IMR-90 (cell line): ENCODE measurements at regions not wholly inside any gene's neighbourhood (a gene's known extent, or its start where the extent isn't known, plus 50 kb on each side); places are given as distances from the start of the nearest gene placed in this dataset.

Experiments used
- ATAC-seq: fragments of 200-7000 bp; cut with Tn5 transposase; 2 replicates; pipeline ENCODE4 v1.9.1; 2020; ENCODE audit warnings: low read depth, mild to moderate bottlenecking, moderate library complexity
- BruUV-seq: library from RNA; stranded (reverse); fragments of 400-500 nt; replicated peaks from 2 replicates; lab custom pipeline; 2021; lab: Mats Ljungman, UMichigan
- CTCF ChIA-PET: fragments of 300-600 bp; formaldehyde crosslinking; extraction: SDS; loops from one replicate; lab custom pipeline; 2021; ENCODE audit warnings: antibody characterized with exemption; lab: Yijun Ruan, JAX
- POLR2A ChIA-PET: fragments of 300-600 bp; sonication (Branson Sonifier 250); formaldehyde crosslinking; loops from one replicate; lab custom pipeline; 2022; ENCODE audit warnings: antibody characterized with exemption; ENCODE audit not compliant: unreplicated experiment; lab: Charles Lee
- DNase-seq: peaks from one replicate; pipeline ENCODE4 v3.0.0; 2013
- H2AFZ ChIP-seq: replicated peaks from 2 replicates; pipeline ENCODE3; 2013; ENCODE audit warnings: low read length, mild to moderate bottlenecking; ENCODE audit not compliant: poor library complexity
- H2AK5ac ChIP-seq: 2 replicates; pipeline ENCODE4 v1.6.1; 2013; ENCODE audit warnings: low read depth, low read length, inconsistent platforms
- H2AK9ac ChIP-seq: replicated peaks from 2 replicates; pipeline ENCODE3; 2013; ENCODE audit warnings: mild to moderate bottlenecking, low read depth, low read length, moderate library complexity; ENCODE audit not compliant: poor library complexity
- H2BK120ac ChIP-seq: 2 replicates; pipeline ENCODE4 v1.6.1; 2013; ENCODE audit warnings: low read depth, low read length, inconsistent platforms
- H2BK15ac ChIP-seq: 3 replicates; pipeline ENCODE4 v1.6.1; 2013; ENCODE audit warnings: low read depth, low read length, inconsistent platforms
- H2BK20ac ChIP-seq: 2 replicates; pipeline ENCODE4 v1.6.1; 2013; ENCODE audit warnings: low read depth, mild to moderate bottlenecking, inconsistent platforms, low read length, moderate library complexity
- H2BK5ac ChIP-seq: 2 replicates; pipeline ENCODE4 v1.6.1; 2013; ENCODE audit warnings: mild to moderate bottlenecking, low read depth, low read length, inconsistent platforms; ENCODE audit not compliant: poor library complexity, severe bottlenecking
- H3K14ac ChIP-seq: replicated peaks from 2 replicates; pipeline ENCODE4 v1.6.1; 2013; ENCODE audit warnings: low read depth, low read length, inconsistent platforms
- H3K18ac ChIP-seq: 2 replicates; pipeline ENCODE4 v1.6.1; 2013; ENCODE audit warnings: low read depth, low read length, control low read depth
- H3K23ac ChIP-seq: 2 replicates; pipeline ENCODE4 v1.6.1; 2013; ENCODE audit warnings: low read depth, low read length, inconsistent platforms
- H3K27ac ChIP-seq: 2 replicates; pipeline ENCODE4 v1.5.1; 2013; ENCODE audit warnings: mild to moderate bottlenecking, control low read depth, low read length; ENCODE audit not compliant: insufficient read depth
- H3K27me3 ChIP-seq: 2 replicates; pipeline ENCODE4 v1.6.1; 2013; ENCODE audit warnings: low read length; ENCODE audit not compliant: control insufficient read depth, insufficient read depth
- H3K36me3 ChIP-seq: 2 replicates; pipeline ENCODE4 v1.6.1; 2013; ENCODE audit warnings: low read length, mixed read lengths; ENCODE audit not compliant: control insufficient read depth, insufficient read depth
- H3K4ac ChIP-seq: 2 replicates; pipeline ENCODE4 v1.6.1; 2013; ENCODE audit warnings: low read depth, low read length, inconsistent platforms
- H3K4me1 ChIP-seq: 2 replicates; pipeline ENCODE4 v1.6.1; 2013; ENCODE audit warnings: low read length, mixed read lengths; ENCODE audit not compliant: control insufficient read depth, insufficient read depth
- H3K4me2 ChIP-seq: 2 replicates; pipeline ENCODE4 v1.6.1; 2013; ENCODE audit warnings: low read depth, mild to moderate bottlenecking, control low read depth, low read length, moderate library complexity
- H3K4me3 ChIP-seq: 2 replicates; pipeline ENCODE4 v1.5.1; 2013; ENCODE audit warnings: low read depth, mild to moderate bottlenecking, control low read depth, low read length, moderate library complexity; ENCODE audit not compliant: insufficient read depth
- H3K56ac ChIP-seq: 2 replicates; pipeline ENCODE4 v1.6.1; 2013; ENCODE audit warnings: low read length, inconsistent platforms; ENCODE audit not compliant: insufficient read depth; ENCODE audit errors: extremely low read depth
- H3K79me1 ChIP-seq, 2 experiments: 2 replicates each; pipeline ENCODE4 v1.6.1; 2013; ENCODE audit warnings: low read length in 2 of 2, inconsistent platforms in 1 of 2, low read depth in 1 of 2
- H3K9ac ChIP-seq: 2 replicates; pipeline ENCODE4 v1.6.1; 2013; ENCODE audit warnings: low read depth, low read length, control low read depth
- H3K9me1 ChIP-seq: 2 replicates; pipeline ENCODE4 v1.6.1; 2013; ENCODE audit warnings: low read length, inconsistent platforms; ENCODE audit not compliant: insufficient read depth
- H3K9me3 ChIP-seq: 2 replicates; pipeline ENCODE4 v1.6.1; 2013; ENCODE audit warnings: low read length; ENCODE audit not compliant: control insufficient read depth, insufficient read depth
- H4K20me1 ChIP-seq: 2 replicates; pipeline ENCODE4 v1.6.1; 2013; ENCODE audit warnings: low read length, inconsistent platforms; ENCODE audit not compliant: insufficient read depth
- H4K5ac ChIP-seq: 2 replicates; pipeline ENCODE4 v1.6.1; 2013; ENCODE audit warnings: mild to moderate bottlenecking, low read depth, low read length, control low read depth
- H4K8ac ChIP-seq, 2 experiments: 2 replicates each; pipeline ENCODE4 v1.6.1; 2013; ENCODE audit warnings: low read depth in 2 of 2, low read length in 2 of 2, control low read depth in 1 of 2, inconsistent platforms in 1 of 2
- H4K91ac ChIP-seq: 2 replicates; pipeline ENCODE4 v1.6.1; 2013; ENCODE audit warnings: low read depth, low read length, inconsistent platforms; ENCODE audit not compliant: insufficient read depth
- CEBPB ChIP-seq: IDR thresholded peaks from 2 replicates; pipeline ENCODE4 v1.6.1; 2012; ENCODE audit warnings: low read depth, low read length, improper control_type of control experiment
- CHD1 ChIP-seq: IDR thresholded peaks from 2 replicates; pipeline ENCODE4 v1.6.1; 2012; ENCODE audit warnings: low read depth, low read length, improper control_type of control experiment
- POLR2A ChIP-seq: IDR thresholded peaks from 2 replicates; pipeline ENCODE4 v1.6.1; 2012; ENCODE audit warnings: mild to moderate bottlenecking, low read depth, low read length
- RCOR1 ChIP-seq: IDR thresholded peaks from 2 replicates; pipeline ENCODE4 v1.6.1; 2012; ENCODE audit warnings: mild to moderate bottlenecking, low read length, improper control_type of control experiment; ENCODE audit not compliant: insufficient replicate concordance
- RFX5 ChIP-seq: IDR thresholded peaks from 2 replicates; pipeline ENCODE4 v1.8.0; 2012; ENCODE audit warnings: low read depth, mild to moderate bottlenecking, low read length, moderate library complexity
- WGBS, 2 experiments: methylation state at CpG; one replicate each; pipeline versions ENCODE4 v1.1.5 to v1.1.7; 2013; ENCODE audit warnings: missing lambda C conversion rate in 2 of 2; ENCODE audit not compliant: insufficient read length in 1 of 2; ENCODE audit errors: extremely low coverage in 2 of 2; 5-methylcytosine and 5-hydroxymethylcytosine counted together
- dilution Hi-C: fragments of 300-500 bp; cut with HindIII; formaldehyde crosslinking; loops from one replicate; pipeline ENCODE4 v1.14.3; 2018; ENCODE audit warnings: low sequenced_read_pairs; ENCODE audit not compliant: unreplicated experiment
- in situ Hi-C: fragments of 300-500 bp; cut with MboI; formaldehyde crosslinking; loops from 3 replicates; pipeline ENCODE4 v1.14.3; 2019; ENCODE audit warnings: low sequenced_read_pairs, inconsistent platforms, mixed read lengths
- intact Hi-C: fragments of 100-400 bp; cut with micrococcal nuclease; formaldehyde crosslinking; loops from 2 replicates; pipeline ENCODE4 v1.10.0; 2022
- TF ChIP-seq, protein P1 (sequence below): conservative IDR thresholded peaks from 2 replicates; pipeline ENCODE4 v1.5.1; 2012; ENCODE audit warnings: mild to moderate bottlenecking, low read depth, low read length, improper control_type of control experiment
- TF ChIP-seq, protein P2 (sequence below): fragments of 150-350 bp; IDR thresholded peaks from 2 replicates; pipeline ENCODE4 v1.6.1; 2017; ENCODE audit warnings: mild to moderate bottlenecking, antibody characterized with exemption, low read length, low read depth

- Histone ChIP-seq H3K79me1 (no peaks in the 10 kb centered on the region), H3K14ac (no peak overlapping the region), H3K4me1 (peaks cover 2% of the 10 kb centered on the region), H2BK120ac (peak overlapping the region; percentile 82), H2BK20ac (peak overlapping the region; percentile 72), H4K8ac (peak overlapping the region in 1 of 2 experiments; percentile 29; a peak in 1 of 4 replicates), H3K18ac (no peak overlapping the region; the same call in 1 of the 2 replicates), H4K91ac (peak overlapping the region; percentile 52), H3K9me1 (0 out of 2 replicates have a peak, but pooled peaks cover 2% of the 10 kb centered on the region), H3K27ac (no peak overlapping the region), H2AK9ac (no peak overlapping the region), H3K9me3 (peaks cover 10% of the 10 kb centered on the region), H4K5ac (no peak overlapping the region), H3K56ac (no peak overlapping the region; the same call in 1 of the 2 replicates), H4K20me1 (no peaks in the 10 kb centered on the region), H3K23ac (no peak overlapping the region), H3K4ac (peak overlapping the region; percentile 50; the same call in 1 of the 2 replicates), H2AK5ac (peak overlapping the region; percentile 39; the same call in 1 of the 2 replicates), H2BK5ac (no peak overlapping the region), H2AFZ (peak overlapping the region; percentile 62), H3K9ac (no peak overlapping the region), H3K4me2 (no peak overlapping the region), H3K4me3 (no peak overlapping the region), H2BK15ac (peak overlapping the region; percentile 55; the same call in 2 of the 3 replicates), H3K27me3 (no peaks in the 10 kb centered on the region), H3K36me3 (no peaks in the 10 kb centered on the region)
- intact Hi-C loops: loop anchor here (5.0 kb wide), 1 partner anchor 1296 kb away; no protein-coding TSS in a partner anchor
- BruUV-seq: no TSS peak
- 100% methylated on average over 1 of the region's 1 CpG; no CpG with 5 or more reads in 1 of the 2 experiments for WGBS, 2 experiments
- no peak for ATAC-seq
- TF ChIP-seq, protein P1, sequence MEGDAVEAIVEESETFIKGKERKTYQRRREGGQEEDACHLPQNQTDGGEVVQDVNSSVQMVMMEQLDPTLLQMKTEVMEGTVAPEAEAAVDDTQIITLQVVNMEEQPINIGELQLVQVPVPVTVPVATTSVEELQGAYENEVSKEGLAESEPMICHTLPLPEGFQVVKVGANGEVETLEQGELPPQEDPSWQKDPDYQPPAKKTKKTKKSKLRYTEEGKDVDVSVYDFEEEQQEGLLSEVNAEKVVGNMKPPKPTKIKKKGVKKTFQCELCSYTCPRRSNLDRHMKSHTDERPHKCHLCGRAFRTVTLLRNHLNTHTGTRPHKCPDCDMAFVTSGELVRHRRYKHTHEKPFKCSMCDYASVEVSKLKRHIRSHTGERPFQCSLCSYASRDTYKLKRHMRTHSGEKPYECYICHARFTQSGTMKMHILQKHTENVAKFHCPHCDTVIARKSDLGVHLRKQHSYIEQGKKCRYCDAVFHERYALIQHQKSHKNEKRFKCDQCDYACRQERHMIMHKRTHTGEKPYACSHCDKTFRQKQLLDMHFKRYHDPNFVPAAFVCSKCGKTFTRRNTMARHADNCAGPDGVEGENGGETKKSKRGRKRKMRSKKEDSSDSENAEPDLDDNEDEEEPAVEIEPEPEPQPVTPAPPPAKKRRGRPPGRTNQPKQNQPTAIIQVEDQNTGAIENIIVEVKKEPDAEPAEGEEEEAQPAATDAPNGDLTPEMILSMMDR: no peak
- TF ChIP-seq CHD1: no peak
- TF ChIP-seq CEBPB: no peak
- no peak for TF ChIP-seq RCOR1
- TF ChIP-seq, protein P2, sequence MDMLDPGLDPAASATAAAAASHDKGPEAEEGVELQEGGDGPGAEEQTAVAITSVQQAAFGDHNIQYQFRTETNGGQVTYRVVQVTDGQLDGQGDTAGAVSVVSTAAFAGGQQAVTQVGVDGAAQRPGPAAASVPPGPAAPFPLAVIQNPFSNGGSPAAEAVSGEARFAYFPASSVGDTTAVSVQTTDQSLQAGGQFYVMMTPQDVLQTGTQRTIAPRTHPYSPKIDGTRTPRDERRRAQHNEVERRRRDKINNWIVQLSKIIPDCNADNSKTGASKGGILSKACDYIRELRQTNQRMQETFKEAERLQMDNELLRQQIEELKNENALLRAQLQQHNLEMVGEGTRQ: no peak
- no peak for TF ChIP-seq RFX5
- TF ChIP-seq POLR2A: no peak
- in situ Hi-C loops: no loop called here
- CTCF ChIA-PET: no interaction called here
- dilution Hi-C loops: no loop called here
- POLR2A ChIA-PET: no interaction called here
- DNase-seq: no peak
Measured at GRCh38 chr1:222168621-222169020, 379.3 kb downstream of the HHIPL2 start.
